ENCODE measurements at regions not wholly inside any gene's neighbourhood (a gene's known extent, or its start where the extent isn't known, plus 50 kb on each side); places are given as distances from the start of the nearest gene placed in this dataset.

- no peak for DNase-seq (ENCODE audit: low read depth)
These were observed 77.5 kb upstream of the ANK3 start for GRCh38 chr10:60467202-60467546.

GRCh38 chr10:60466267-60467201, 76.9 kb upstream of the ANK3 start:
- no peak for DNase-seq (ENCODE audit: low read depth)

GRCh38 chr10:60465801-60466200, 76.1 kb upstream of the ANK3 start:
- DNase-seq (ENCODE audit: low read depth), result no peak

GRCh38 chr10:60464659-60465058, 75.0 kb upstream of the ANK3 start:
- DNase-seq (ENCODE audit: low read depth), result no peak

GRCh38 chr10:60463746-60464145, 74.1 kb upstream of the ANK3 start:
- no peak for DNase-seq (ENCODE audit: low read depth)

- no peak for DNase-seq (ENCODE audit: low read depth)
These were observed 72.0 kb upstream of the ANK3 start for GRCh38 chr10:60461688-60462087.

GRCh38 chr10:60459701-60460457, 70.2 kb upstream of the ANK3 start:
- no peak for DNase-seq (ENCODE audit: low read depth)

- no peak for DNase-seq (ENCODE audit: low read depth)
These were observed 66.4 kb upstream of the ANK3 start for GRCh38 chr10:60456053-60456452.

GRCh38 chr10:60454336-60454735, 64.7 kb upstream of the ANK3 start:
- no peak for DNase-seq (ENCODE audit: low read depth)

- no peak for DNase-seq (ENCODE audit: low read depth)
These were observed 63.4 kb upstream of the ANK3 start for GRCh38 chr10:60453036-60453435.

GRCh38 chr10:60450291-60450690, 60.6 kb upstream of the ANK3 start:
- DNase-seq (ENCODE audit: low read depth), result no peak

GRCh38 chr10:60448246-60448645, 58.6 kb upstream of the ANK3 start:
- no peak for DNase-seq (ENCODE audit: low read depth)

GRCh38 chr10:60446851-60447250, 57.2 kb upstream of the ANK3 start:
- DNase-seq (ENCODE audit: low read depth), result no peak

- no peak for DNase-seq (ENCODE audit: low read depth)
These were observed 56.6 kb upstream of the ANK3 start for GRCh38 chr10:60446070-60446833.

GRCh38 chr10:60444494-60445064, 54.9 kb upstream of the ANK3 start:
- DNase-seq (ENCODE audit: low read depth), result no peak

GRCh38 chr10:60443346-60443745, 53.7 kb upstream of the ANK3 start:
- DNase-seq (ENCODE audit: low read depth), result no peak

- DNase-seq (ENCODE audit: low read depth), result no peak
These were observed 51.8 kb upstream of the ANK3 start for GRCh38 chr10:60441515-60441914.

GRCh38 chr10:60439641-60440040, 50.0 kb upstream of the ANK3 start:
- no peak for DNase-seq (ENCODE audit: low read depth)
